Small intestine (tissue), 7 donors: ENCODE measurements at regions not wholly inside any gene's neighbourhood (a gene's known extent, or its start where the extent isn't known, plus 50 kb on each side); places are given as distances from the start of the nearest gene placed in this dataset.

Experiments
- DNase-seq, 2 donors: peaks; one replicate each; pipeline versions ENCODE4 v3.0.0 to v3.0.0-alpha.2; 2013
- FAIRE-seq: peaks from 2 replicates; lab custom pipeline; 2012; peaks lifted over from hg19 to GRCh38; lab: Jason Lieb, UNC
- H3K27ac ChIP-seq, 3 donors: one replicate each; pipeline ENCODE4 v1.5.1; 2013; ENCODE audit warnings: low read length in 2 of 3, mild to moderate bottlenecking in 2 of 3, control low read depth in 1 of 3, inconsistent platforms in 1 of 3, low read depth in 1 of 3, moderate library complexity in 1 of 3
- H3K27me3 ChIP-seq, 3 donors: one replicate each; pipeline ENCODE4 v1.6.1; 2013; ENCODE audit warnings: low read length in 3 of 3, inconsistent platforms in 1 of 3; ENCODE audit not compliant: control insufficient read depth in 3 of 3, insufficient read depth in 3 of 3
- H3K36me3 ChIP-seq, 3 donors: one replicate each; pipeline ENCODE4 v1.6.1; 2013; ENCODE audit warnings: low read length in 3 of 3, inconsistent platforms in 1 of 3, low read depth in 1 of 3, mild to moderate bottlenecking in 1 of 3, moderate library complexity in 1 of 3; ENCODE audit not compliant: control insufficient read depth in 3 of 3, insufficient read depth in 2 of 3
- H3K4me1 ChIP-seq, 3 donors: one replicate each; pipeline ENCODE4 v1.6.1; 2013; ENCODE audit warnings: low read length in 2 of 3, inconsistent platforms in 1 of 3, low read depth in 1 of 3, mild to moderate bottlenecking in 1 of 3, moderate library complexity in 1 of 3; ENCODE audit not compliant: control insufficient read depth in 3 of 3, insufficient read depth in 2 of 3
- H3K4me3 ChIP-seq, 3 donors: one replicate each; pipeline ENCODE4 v1.5.1; 2013; ENCODE audit warnings: low read length in 3 of 3, control low read depth in 1 of 3, inconsistent platforms in 1 of 3, low read depth in 1 of 3, mild to moderate bottlenecking in 1 of 3, moderate library complexity in 1 of 3
- H3K9me3 ChIP-seq, 2 donors: one replicate each; pipeline ENCODE4 v1.6.1; 2013; ENCODE audit warnings: low read depth in 1 of 2, low read length in 1 of 2; ENCODE audit not compliant: control insufficient read depth in 2 of 2, insufficient read depth in 1 of 2
- WGBS, 3 donors: extraction: QIAGEN DNeasy Blood & Tissue Kit; methylation state at CpG; one replicate each; pipeline ENCODE4 v1.1.7; 2013; 5-methylcytosine and 5-hydroxymethylcytosine counted together
- donor health status: healthy with polysubstance abuse.
- donor health status: control.
- donor health status: control.
- donor health status: Bipolar disorder and iron deficiency.
- donor health status: healthy.

GRCh38 chr2:220847589-220847988 lies 724.5 kb downstream of the EPHA4 start:
- no peaks in the 10 kb centered on the region for H3K4me1 ChIP-seq
- no peak overlapping the region for H3K4me3 ChIP-seq
- H3K27ac ChIP-seq = no peak overlapping the region
- H3K36me3 ChIP-seq = no peaks in the 10 kb centered on the region
- WGBS, 3 donors = 46 to 62% (median 52%) methylated on average over 4 of the region's 4 CpGs
- FAIRE-seq = no peak
- DNase-seq = no peak
- H3K9me3 ChIP-seq = no peaks in the 10 kb centered on the region
- H3K27me3 ChIP-seq = no peaks in the 10 kb centered on the region

DNA sequence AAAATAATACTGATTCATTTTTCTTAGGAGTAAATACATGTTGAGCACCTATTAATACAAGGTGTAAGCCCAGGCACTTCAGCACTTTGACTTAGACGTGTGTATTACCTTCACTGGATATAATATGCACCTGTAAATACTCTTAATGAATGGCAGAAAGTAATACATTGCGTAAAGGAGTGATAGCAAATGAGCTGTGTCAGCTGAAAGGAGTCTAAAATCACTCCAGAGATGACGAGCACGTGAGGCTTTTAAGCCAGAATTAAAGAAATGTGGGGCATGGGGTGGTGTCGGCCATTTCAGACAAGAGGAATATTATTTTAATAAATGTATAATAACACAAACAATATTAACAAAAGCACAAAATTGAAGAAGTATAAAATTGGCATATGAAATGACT lies 722.7 kb downstream of the EPHA4 start:
- 78 to 88% (median 80%) methylated on average over 5 of the region's 5 CpGs for WGBS, 3 donors
- no peaks in the 10 kb centered on the region for H3K36me3 ChIP-seq
- H3K27ac ChIP-seq = no peak overlapping the region
- DNase-seq = no peak
- FAIRE-seq = no peak
- H3K27me3 ChIP-seq = no peaks in the 10 kb centered on the region
- no peaks in the 10 kb centered on the region for H3K4me1 ChIP-seq
- H3K4me3 ChIP-seq = no peak overlapping the region
- H3K9me3 ChIP-seq = no peaks in the 10 kb centered on the region

- no peaks in the 10 kb centered on the region for H3K27me3 ChIP-seq
- FAIRE-seq (no peak), DNase-seq (no peak)
- no peaks in the 10 kb centered on the region for H3K36me3 ChIP-seq
- 47 to 74% (median 58%) methylated on average over 3 of the region's 3 CpGs for WGBS, 3 donors
- H3K9me3 ChIP-seq = no peaks in the 10 kb centered on the region
- no peak overlapping the region for H3K4me3 ChIP-seq
- no peaks in the 10 kb centered on the region for H3K4me1 ChIP-seq
- no peak overlapping the region for H3K27ac ChIP-seq
These were observed 722.0 kb downstream of the EPHA4 start for GRCh38 chr2:220850116-220850515.

DNA sequence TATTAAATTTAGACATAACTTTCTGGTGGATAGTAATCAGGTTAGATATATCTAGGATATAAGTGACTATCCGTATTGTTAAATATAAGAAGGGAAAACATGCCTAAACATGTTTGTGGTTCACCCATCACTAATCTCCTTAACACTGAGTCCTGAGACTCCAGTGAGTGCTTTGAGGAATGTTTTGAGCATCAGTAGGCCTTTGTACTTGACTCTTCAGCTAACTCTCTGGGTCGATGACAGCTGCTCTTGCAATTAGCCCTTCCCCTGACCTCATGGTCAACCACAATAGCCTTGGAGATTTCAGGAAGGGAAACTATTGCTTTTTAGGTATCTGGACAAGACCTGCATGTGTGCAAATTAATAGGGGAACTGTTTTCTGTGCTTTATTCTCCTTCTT lies 716.8 kb downstream of the EPHA4 start:
- no peaks in the 10 kb centered on the region for H3K4me1 ChIP-seq
- no peak overlapping the region for H3K4me3 ChIP-seq
- no peak overlapping the region for H3K27ac ChIP-seq
- FAIRE-seq (no peak), DNase-seq (no peak)
- H3K36me3 ChIP-seq = no peaks in the 10 kb centered on the region
- no peaks in the 10 kb centered on the region for H3K9me3 ChIP-seq
- 45 to 66% (median 57%) methylated on average over 2 of the region's 2 CpGs for WGBS, 3 donors
- no peaks in the 10 kb centered on the region for H3K27me3 ChIP-seq

- DNase-seq (no peak), FAIRE-seq (no peak)
- Histone ChIP-seq H3K4me3 (no peak overlapping the region), H3K27me3 (no peaks in the 10 kb centered on the region), H3K9me3 (no peaks in the 10 kb centered on the region), H3K4me1 (no peaks in the 10 kb centered on the region), H3K27ac (no peak overlapping the region), H3K36me3 (no peaks in the 10 kb centered on the region)
- 78 to 82% (median 81%) methylated on average over 2 of the region's 2 CpGs for WGBS, 3 donors
These were observed 715.6 kb downstream of the EPHA4 start for GRCh38 chr2:220856486-220856885.

DNA sequence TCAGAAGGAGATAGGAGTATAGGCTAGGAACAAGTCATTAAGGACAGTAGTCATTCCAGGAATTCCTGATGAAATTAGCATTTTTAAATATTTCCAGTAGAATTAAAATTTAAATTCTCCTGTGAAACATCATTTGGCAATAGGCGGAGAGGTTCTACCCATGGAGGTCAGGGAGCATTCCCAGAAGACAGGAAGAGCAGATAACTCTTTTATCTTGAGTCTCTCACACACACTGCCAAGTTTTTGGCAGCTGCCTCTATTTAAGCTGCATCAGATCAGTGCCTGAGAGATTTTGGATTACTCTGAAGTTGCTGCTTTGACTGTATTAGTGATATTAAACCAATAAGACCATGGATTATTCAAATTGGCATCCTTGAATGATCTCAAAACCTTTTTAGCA lies 714.7 kb downstream of the EPHA4 start:
- DNase-seq (no peak), FAIRE-seq (no peak)
- Histone ChIP-seq H3K4me3 (no peak overlapping the region), H3K27me3 (no peaks in the 10 kb centered on the region), H3K9me3 (no peaks in the 10 kb centered on the region), H3K36me3 (no peaks in the 10 kb centered on the region), H3K27ac (no peak overlapping the region), H3K4me1 (no peaks in the 10 kb centered on the region)
- WGBS, 3 donors = 83 to 89% (median 84%) methylated on average over 1 of the region's 1 CpG

DNA sequence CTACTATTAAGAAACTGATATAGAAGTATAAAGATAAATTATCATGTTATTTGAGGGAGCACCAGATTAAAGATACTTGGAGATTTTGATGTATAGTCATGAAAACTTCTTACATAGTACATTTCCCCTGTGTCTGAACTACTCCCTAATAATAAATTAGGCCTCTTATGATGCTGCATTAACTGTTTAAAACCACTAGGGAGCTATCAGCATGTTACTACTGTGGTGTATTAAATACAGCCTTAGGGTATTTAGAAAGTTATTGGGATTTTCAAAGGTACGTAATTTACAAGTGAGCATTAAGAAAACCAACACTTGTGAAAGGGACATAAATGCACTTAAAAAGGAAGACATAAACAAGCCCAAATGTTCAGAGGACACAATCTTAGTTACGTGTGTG lies 714.0 kb downstream of the EPHA4 start:
- Histone ChIP-seq H3K4me1 (no peaks in the 10 kb centered on the region), H3K9me3 (no peaks in the 10 kb centered on the region), H3K27ac (no peak overlapping the region), H3K4me3 (no peak overlapping the region), H3K27me3 (no peaks in the 10 kb centered on the region), H3K36me3 (no peaks in the 10 kb centered on the region)
- DNase-seq = no peak
- 76 to 87% (median 83%) methylated on average over 2 of the region's 2 CpGs for WGBS, 3 donors
- FAIRE-seq = no peak

DNA sequence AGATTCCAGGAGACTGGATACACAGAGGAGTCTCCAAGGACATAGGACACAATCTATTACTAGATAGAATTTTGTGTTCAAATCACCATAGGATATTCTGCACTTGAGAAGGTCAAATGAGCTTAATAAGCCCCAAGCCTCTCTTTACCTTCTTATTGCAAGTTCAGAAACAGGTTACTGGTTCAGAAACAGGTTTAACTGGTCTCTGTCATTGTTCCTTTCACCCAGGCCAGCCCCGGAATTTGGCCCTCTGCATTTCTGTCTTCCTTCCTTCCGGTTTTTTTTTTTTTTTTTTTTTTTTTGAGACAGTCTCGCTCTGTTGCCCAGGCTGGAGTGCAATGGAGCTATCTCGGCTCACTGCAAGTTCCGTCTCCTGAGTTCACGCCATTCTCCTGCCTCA lies 700.2 kb downstream of the EPHA4 start:
- Histone ChIP-seq H3K4me1 (no peaks in the 10 kb centered on the region), H3K4me3 (no peak overlapping the region), H3K27ac (no peak overlapping the region), H3K9me3 (peaks cover 0 to 3% of the 10 kb centered on the region in 2 donors), H3K27me3 (no peaks in the 10 kb centered on the region), H3K36me3 (no peaks in the 10 kb centered on the region)
- WGBS, 3 donors = 82 to 90% (median 88%) methylated on average over 6 of the region's 6 CpGs
- FAIRE-seq (no peak), DNase-seq (no peak)

DNA sequence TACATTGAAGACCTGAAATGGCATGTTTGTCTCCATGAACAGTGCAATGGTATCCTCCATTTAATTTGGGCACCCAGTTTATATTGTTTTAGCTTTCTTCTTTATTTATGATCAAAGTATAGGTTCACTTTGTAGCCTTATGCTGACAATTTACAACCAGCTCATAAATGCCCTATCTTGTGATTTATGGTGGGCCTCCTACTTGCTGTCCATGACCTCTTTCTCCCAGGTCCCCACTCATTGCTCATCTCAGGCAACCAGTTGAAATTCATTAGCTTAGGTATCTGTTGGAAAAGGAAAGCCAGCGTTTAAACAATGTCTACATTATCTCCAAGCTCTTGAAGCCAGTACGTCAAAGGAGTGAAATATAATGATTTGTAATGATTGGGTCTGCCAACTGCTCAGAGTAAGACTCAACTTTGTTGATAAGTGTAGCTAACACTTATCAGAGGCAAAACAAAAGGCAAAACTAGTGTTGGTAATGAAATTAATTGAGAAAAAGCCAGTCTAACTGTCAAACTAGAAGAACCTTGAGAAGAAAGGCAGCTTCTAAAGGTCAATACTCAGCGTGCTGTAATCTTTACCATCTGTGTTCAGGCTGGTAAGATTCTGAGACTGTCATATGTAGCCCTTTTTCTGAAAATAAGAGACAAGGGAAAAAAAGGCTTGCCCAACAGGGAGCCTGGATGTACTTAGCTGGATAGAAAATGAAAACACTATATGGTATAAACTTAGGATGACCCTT lies 695.9 kb downstream of the EPHA4 start:
- 26 to 45% (median 38%) methylated on average over 3 of the region's 3 CpGs for WGBS, 3 donors
- Histone ChIP-seq H3K4me1 (no peaks in the 10 kb centered on the region), H3K27me3 (no peaks in the 10 kb centered on the region), H3K36me3 (no peaks in the 10 kb centered on the region), H3K27ac (no peak overlapping the region), H3K9me3 (no peaks in the 10 kb centered on the region), H3K4me3 (no peak overlapping the region)
- no peak for DNase-seq
- no peak for FAIRE-seq
